Mesothelial cell of epicardium (in vitro differentiated cells): ENCODE measurements at regions not wholly inside any gene's neighbourhood (a gene's known extent, or its start where the extent isn't known, plus 50 kb on each side); places are given as distances from the start of the nearest gene placed in this dataset.
A peak's percentile ranks its signal among the peaks of the same experiment; 100 is the strongest.

ENCODE experiments used
- DNase-seq, 2 experiments: peaks; one replicate each; pipeline ENCODE4 v3.0.0; 2021; ENCODE audit warnings: low spot score in 2 of 2; ENCODE audit not compliant: unreplicated experiment in 2 of 2
- H3K27ac Mint-ChIP-seq: 2 replicates; pipeline ENCODE4 v1.8.0; 2021; ENCODE audit warnings: mixed read lengths
- H3K27me3 Mint-ChIP-seq: 2 replicates; pipeline ENCODE4 v1.8.0; 2021; ENCODE audit warnings: low read depth, mixed read lengths
- H3K36me3 Mint-ChIP-seq: 2 replicates; pipeline ENCODE4 v1.8.0; 2021; ENCODE audit warnings: mixed read lengths
- H3K4me1 Mint-ChIP-seq: 2 replicates; pipeline ENCODE4 v1.8.0; 2021; ENCODE audit warnings: mixed read lengths
- H3K4me3 Mint-ChIP-seq: 2 replicates; pipeline ENCODE4 v1.8.0; 2021; ENCODE audit warnings: mild to moderate bottlenecking, moderate library complexity, mixed read lengths
- H3K9me3 Mint-ChIP-seq: 2 replicates; pipeline ENCODE4 v1.8.0; 2021; ENCODE audit warnings: mixed read lengths
- CTCF ChIP-seq: fragments of 200-600 bp; sonication (generic); IDR thresholded peaks from one replicate; pipeline ENCODE4 v1.5.0; 2021; ENCODE audit warnings: antibody characterized with exemption; ENCODE audit not compliant: unreplicated experiment

GRCh38 chr9:38166501-38166900 is 97.5 kb upstream of the SHB start:
- H3K36me3 Mint-ChIP-seq, result peaks cover 11% of the 10 kb centered on the region
- no peak overlapping the region for H3K27ac Mint-ChIP-seq
- TF ChIP-seq CTCF, result no peak
- DNase-seq, result no peak
- H3K9me3 Mint-ChIP-seq, result peaks cover 18% of the 10 kb centered on the region
- no peaks in the 10 kb centered on the region for H3K27me3 Mint-ChIP-seq
- peaks cover 5% of the 10 kb centered on the region for H3K4me1 Mint-ChIP-seq
- H3K4me3 Mint-ChIP-seq, result no peak overlapping the region

- no peak for DNase-seq
- H3K9me3 Mint-ChIP-seq, result peaks cover 7% of the 10 kb centered on the region
- peaks cover 8% of the 10 kb centered on the region for H3K4me1 Mint-ChIP-seq
- TF ChIP-seq CTCF, result no peak
- H3K4me3 Mint-ChIP-seq, result no peak overlapping the region
- no peak overlapping the region for H3K27ac Mint-ChIP-seq
- H3K36me3 Mint-ChIP-seq, result peaks cover 2% of the 10 kb centered on the region
- no peaks in the 10 kb centered on the region for H3K27me3 Mint-ChIP-seq
Observed at GRCh38 chr9:38164659-38165221, 95.7 kb upstream of the SHB start.

GRCh38 chr9:38163518-38163917 is 94.5 kb upstream of the SHB start:
- Mint-ChIP-seq H3K4me1 (peaks cover 8% of the 10 kb centered on the region), H3K4me3 (no peak overlapping the region), H3K27ac (no peak overlapping the region), H3K36me3 (no peaks in the 10 kb centered on the region), H3K9me3 (no peaks in the 10 kb centered on the region), H3K27me3 (no peaks in the 10 kb centered on the region)
- no peak for DNase-seq
- TF ChIP-seq CTCF, result no peak

- no peak for DNase-seq
- Mint-ChIP-seq H3K36me3 (no peaks in the 10 kb centered on the region), H3K27me3 (no peaks in the 10 kb centered on the region), H3K4me1 (peaks cover 8% of the 10 kb centered on the region), H3K4me3 (no peak overlapping the region), H3K27ac (no peak overlapping the region), H3K9me3 (no peaks in the 10 kb centered on the region)
- TF ChIP-seq CTCF, result no peak
Observed at GRCh38 chr9:38162332-38163211, 93.5 kb upstream of the SHB start.

GRCh38 chr9:38160613-38161215 is 91.7 kb upstream of the SHB start:
- TF ChIP-seq CTCF, result peak; percentile 74
- Mint-ChIP-seq H3K27ac (no peak overlapping the region), H3K4me3 (no peak overlapping the region), H3K27me3 (no peaks in the 10 kb centered on the region), H3K36me3 (no peaks in the 10 kb centered on the region), H3K4me1 (peaks cover 8% of the 10 kb centered on the region), H3K9me3 (no peaks in the 10 kb centered on the region)
- peak in 1 of 2 experiments; percentile 56 for DNase-seq
